GM21390 (cell line): ENCODE measurements at regions not wholly inside any gene's neighbourhood (a gene's known extent, or its start where the extent isn't known, plus 50 kb on each side); places are given as distances from the start of the nearest gene placed in this dataset.

Experiments used
- ATAC-seq: cut with Tn5 transposase; IDR thresholded peaks from one replicate; pipeline ENCODE4 v1.9.1; 2021; ENCODE audit not compliant: unreplicated experiment

GRCh38 chr6:167766986-167767714 is 59.6 kb upstream of the AFDN start:
- no peak for ATAC-seq

DNA sequence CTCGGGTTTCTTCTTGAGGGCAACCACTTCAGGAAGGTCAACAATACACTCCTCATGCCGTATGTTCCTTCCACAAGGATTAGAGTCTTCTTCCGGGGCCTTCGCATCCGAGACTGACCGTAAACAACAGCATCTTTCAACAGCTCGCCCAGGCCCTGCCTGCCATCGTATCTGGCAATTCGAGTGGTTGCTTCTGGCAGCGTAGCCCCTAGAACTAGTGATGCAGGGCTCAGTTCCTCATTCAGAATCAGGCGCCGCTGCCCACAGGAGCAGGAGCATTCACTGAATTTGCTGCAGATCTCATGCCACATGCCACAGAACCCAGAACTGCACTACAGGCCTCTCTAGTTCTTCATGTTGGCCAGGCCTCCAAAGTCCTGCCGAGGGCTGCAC is 59.0 kb upstream of the AFDN start:
- ATAC-seq: no peak

DNA sequence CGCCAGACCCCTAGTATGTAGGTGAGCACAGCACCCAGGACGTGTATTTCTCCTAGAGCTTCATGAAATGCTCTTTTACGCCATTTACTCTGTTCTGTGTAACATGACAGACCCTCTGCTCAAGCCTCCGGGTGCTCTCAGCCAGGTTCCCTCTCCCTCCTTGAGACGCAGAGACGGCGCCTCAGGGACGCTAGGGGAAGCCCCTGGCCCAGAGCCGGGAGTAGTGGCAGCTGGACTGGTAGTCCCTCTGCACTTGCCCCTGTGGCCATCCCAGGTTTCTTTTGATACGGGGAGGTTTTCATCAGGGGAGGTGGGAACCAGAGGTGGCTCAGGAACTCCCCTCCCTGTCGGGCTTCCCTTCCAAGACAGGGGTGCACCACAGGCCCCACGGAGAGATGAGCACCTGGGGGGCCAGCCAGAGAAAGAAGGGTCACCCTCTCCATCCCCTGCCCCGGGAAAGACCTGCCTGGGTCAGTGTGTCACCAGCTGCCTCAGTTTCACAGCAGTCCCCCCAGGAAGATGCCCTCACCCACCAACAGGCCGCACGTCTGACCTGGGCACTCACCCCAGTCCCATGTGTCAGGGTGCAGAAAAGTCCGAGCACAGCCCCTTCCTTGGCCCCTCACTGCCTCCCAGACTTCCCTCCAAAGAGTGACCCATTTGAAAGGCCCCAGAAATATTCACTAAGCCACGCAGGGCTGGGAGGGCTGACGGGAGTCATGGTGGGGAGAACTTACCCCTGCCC is 58.1 kb upstream of the AFDN start:
- ATAC-seq: no peak

GRCh38 chr6:167769408-167770190 is 57.1 kb upstream of the AFDN start:
- ATAC-seq: no peak

DNA sequence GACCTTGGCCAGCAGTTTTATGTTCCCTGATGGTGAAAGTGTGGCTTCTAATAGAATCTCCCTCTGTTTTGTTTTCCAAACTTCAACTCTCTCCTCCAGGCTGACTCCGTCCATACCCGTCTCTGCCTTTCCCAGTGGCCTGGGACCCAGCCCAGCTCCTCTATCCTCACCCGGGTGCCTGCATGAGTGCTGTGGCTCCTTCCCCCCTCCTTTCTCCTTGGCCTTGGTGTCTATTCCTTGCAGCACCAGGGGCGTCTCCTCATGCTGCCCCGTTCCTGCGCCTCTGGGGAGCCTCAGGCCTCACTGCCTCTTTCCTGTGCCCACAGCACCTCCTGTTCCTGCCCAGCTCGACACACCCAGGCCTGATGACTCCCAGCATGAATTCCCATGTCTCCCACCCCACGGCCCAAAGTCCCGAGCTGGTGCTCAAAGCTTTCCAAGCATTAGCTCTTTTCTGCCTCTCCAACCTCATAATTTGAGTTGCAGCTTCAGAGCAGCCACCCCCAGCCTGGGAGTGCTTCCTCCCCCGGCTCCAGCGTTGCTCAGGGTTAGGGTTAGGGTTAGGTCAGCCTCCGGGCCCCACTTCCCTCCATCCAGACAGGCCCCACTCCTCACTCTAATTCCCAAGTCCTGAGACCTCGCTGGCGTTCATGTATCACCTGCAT is 56.3 kb upstream of the AFDN start:
- no peak for ATAC-seq

GRCh38 chr6:167774881-167775280 is 51.8 kb upstream of the AFDN start:
- no peak for ATAC-seq

DNA sequence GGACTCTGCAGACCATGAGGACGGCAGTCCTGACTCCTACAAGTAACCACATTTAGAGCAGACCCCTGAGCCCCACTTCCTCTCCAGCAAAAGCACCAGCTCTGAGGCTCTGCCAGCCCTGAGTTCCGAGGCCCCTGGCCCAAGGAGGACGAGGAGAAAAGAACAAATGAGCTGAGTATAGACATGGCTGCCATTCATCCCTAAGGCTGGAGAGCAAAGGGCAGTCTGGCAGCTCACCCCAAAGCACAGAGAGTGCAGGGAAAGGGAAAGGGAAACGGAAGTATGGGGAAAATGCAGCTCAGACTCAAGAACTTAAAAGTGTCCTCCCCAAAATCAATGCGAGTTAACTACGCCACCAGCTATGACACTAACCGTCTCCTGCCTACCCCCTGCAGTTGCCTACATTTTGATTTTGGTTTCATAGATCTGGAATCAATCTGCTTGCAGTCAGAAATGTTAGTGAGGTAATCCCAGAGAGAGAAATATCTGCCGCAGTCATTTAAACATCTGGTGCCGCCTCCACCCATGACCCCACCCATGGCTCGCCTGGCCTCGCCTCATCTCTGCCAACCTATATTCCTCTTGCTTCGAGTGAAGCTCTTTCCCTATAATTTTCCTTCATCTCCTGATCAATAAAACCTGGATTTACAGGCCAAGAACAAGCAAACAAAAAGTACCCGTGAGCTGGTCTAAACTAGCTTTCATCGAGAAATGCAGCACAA is 49.6 kb upstream of the AFDN start:
- no peak for ATAC-seq
